WTC11 (cell line): ENCODE measurements at regions not wholly inside any gene's neighbourhood (a gene's known extent, or its start where the extent isn't known, plus 50 kb on each side); places are given as distances from the start of the nearest gene placed in this dataset.

Source experiments
- ATAC-seq: fragments of 200-7000 bp; cut with Tn5 transposase; 2 replicates; pipeline ENCODE4 v1.10.0; 2021; ENCODE audit warnings: mild to moderate bottlenecking, moderate library complexity
- CTCF ChIA-PET: fragments of 300-600 bp; sonication (Branson Sonifier 250); formaldehyde crosslinking; loops from one replicate; lab custom pipeline; 2021; ENCODE audit warnings: antibody characterized with exemption; lab: Charles Lee
- POLR2A ChIA-PET: fragments of 350-600 bp; sonication (Branson Sonifier 250); formaldehyde crosslinking; loops from one replicate; lab custom pipeline; 2021; ENCODE audit warnings: antibody characterized with exemption; lab: Charles Lee
- DNase-seq: peaks from one replicate; pipeline ENCODE4 v3.0.0; 2021; ENCODE audit warnings: low spot score
- H3K27ac Mint-ChIP-seq: 2 replicates; pipeline ENCODE4 v1.8.0; 2021; ENCODE audit warnings: mixed read lengths
- H3K27me3 Mint-ChIP-seq: 2 replicates; pipeline ENCODE4 v1.8.0; 2021; ENCODE audit warnings: low read depth, mild to moderate bottlenecking, moderate library complexity, mixed read lengths
- H3K36me3 Mint-ChIP-seq: 2 replicates; pipeline ENCODE4 v1.8.0; 2021; ENCODE audit warnings: mixed read lengths
- H3K4me1 Mint-ChIP-seq: 2 replicates; pipeline ENCODE4 v1.8.0; 2022; ENCODE audit warnings: mixed read lengths
- H3K4me3 Mint-ChIP-seq: 2 replicates; pipeline ENCODE4 v1.8.0; 2021; ENCODE audit warnings: mild to moderate bottlenecking, moderate library complexity, mixed read lengths
- H3K9me3 Mint-ChIP-seq: 2 replicates; pipeline ENCODE4 v1.8.0; 2021; ENCODE audit warnings: mixed read lengths
- AR ChIP-seq: fragments of 250-450 bp; sonication (Bioruptor Pico); IDR thresholded peaks from 2 replicates; pipeline ENCODE4 v1.9.0; 2021; ENCODE audit warnings: mild to moderate bottlenecking
- ATF1 ChIP-seq: sonication (generic); formaldehyde crosslinking; IDR thresholded peaks from 2 replicates; pipeline ENCODE4 v1.8.1; 2023; ENCODE audit warnings: mild to moderate bottlenecking, moderate library complexity, missing genetic modification reagents
- ATF2 ChIP-seq: sonication (generic); formaldehyde crosslinking; IDR thresholded peaks from 2 replicates; pipeline ENCODE4 v1.8.1; 2022; ENCODE audit warnings: low read depth, missing genetic modification reagents, borderline replicate concordance
- ATF3 ChIP-seq: sonication (generic); formaldehyde crosslinking; conservative IDR thresholded peaks from 2 replicates; pipeline ENCODE4 v1.8.1; 2022; ENCODE audit warnings: mild to moderate bottlenecking, missing genetic modification reagents
- ATF6 ChIP-seq: sonication (generic); formaldehyde crosslinking; IDR thresholded peaks from 2 replicates; pipeline ENCODE4 v1.8.1; 2023; ENCODE audit warnings: mild to moderate bottlenecking, missing genetic modification reagents
- CREB1 ChIP-seq: sonication (generic); formaldehyde crosslinking; IDR thresholded peaks from 2 replicates; pipeline ENCODE4 v1.8.0; 2023; ENCODE audit warnings: mild to moderate bottlenecking, missing genetic modification reagents
- ESRRA ChIP-seq: sonication (generic); formaldehyde crosslinking; IDR thresholded peaks from 2 replicates; pipeline ENCODE4 v1.8.1; 2022; ENCODE audit warnings: mild to moderate bottlenecking, missing genetic modification reagents, borderline replicate concordance
- FOXP4 ChIP-seq: sonication (generic); formaldehyde crosslinking; IDR thresholded peaks from 2 replicates; pipeline ENCODE4 v1.8.0; 2022; ENCODE audit warnings: mild to moderate bottlenecking, missing genetic modification reagents
- GTF2I ChIP-seq: fragments of 250-450 bp; sonication (Bioruptor Pico); conservative IDR thresholded peaks from 2 replicates; pipeline ENCODE4 v1.4.0; 2021; ENCODE audit warnings: mild to moderate bottlenecking
- JAZF1 ChIP-seq: fragments of 250-450 bp; sonication (Bioruptor Pico); IDR thresholded peaks from 2 replicates; pipeline ENCODE4 v1.9.0; 2021; ENCODE audit warnings: moderate library complexity, mild to moderate bottlenecking, inconsistent platforms
- JUN ChIP-seq: sonication (generic); formaldehyde crosslinking; IDR thresholded peaks from 2 replicates; pipeline ENCODE4 v1.8.0; 2023; ENCODE audit warnings: mild to moderate bottlenecking, missing genetic modification reagents
- MAX ChIP-seq: sonication (generic); formaldehyde crosslinking; IDR thresholded peaks from 2 replicates; pipeline ENCODE4 v1.8.0; 2022; ENCODE audit warnings: mild to moderate bottlenecking, missing genetic modification reagents
- MXD4 ChIP-seq: fragments of 250-450 bp; sonication (Bioruptor Pico); IDR thresholded peaks from 2 replicates; pipeline ENCODE4 v1.8.0; 2021; ENCODE audit warnings: mild to moderate bottlenecking, moderate library complexity, borderline replicate concordance
- MYBL2 ChIP-seq: sonication (generic); formaldehyde crosslinking; IDR thresholded peaks from 2 replicates; pipeline ENCODE4 v1.8.1; 2023; ENCODE audit warnings: mild to moderate bottlenecking, moderate library complexity, missing genetic modification reagents
- NFATC4 ChIP-seq: fragments of 250-450 bp; sonication (Bioruptor Pico); IDR thresholded peaks from 2 replicates; pipeline ENCODE4 v1.9.0; 2021; ENCODE audit warnings: mild to moderate bottlenecking
- NFE2L1 ChIP-seq: sonication (generic); formaldehyde crosslinking; IDR thresholded peaks from 2 replicates; pipeline ENCODE4 v1.8.1; 2023; ENCODE audit warnings: missing genetic modification reagents
- NR3C1 ChIP-seq: sonication (generic); formaldehyde crosslinking; conservative IDR thresholded peaks from 2 replicates; pipeline ENCODE4 v1.8.1; 2023; ENCODE audit warnings: low read depth, mild to moderate bottlenecking, missing genetic modification reagents
- OVOL2 ChIP-seq: fragments of 250-450 bp; sonication (Bioruptor Pico); IDR thresholded peaks from 2 replicates; pipeline ENCODE4 v1.9.0; 2021; ENCODE audit warnings: mild to moderate bottlenecking, borderline replicate concordance
- PREB ChIP-seq: sonication (generic); formaldehyde crosslinking; IDR thresholded peaks from 2 replicates; pipeline ENCODE4 v1.8.1; 2022; ENCODE audit warnings: mild to moderate bottlenecking, missing genetic modification reagents, moderate library complexity, borderline replicate concordance
- TP53 ChIP-seq: sonication (generic); formaldehyde crosslinking; IDR thresholded peaks from 2 replicates; pipeline ENCODE4 v1.8.1; 2023; ENCODE audit warnings: mild to moderate bottlenecking, missing genetic modification reagents
- ZBTB21 ChIP-seq: sonication (generic); formaldehyde crosslinking; IDR thresholded peaks from 2 replicates; pipeline ENCODE4 v1.8.1; 2023; ENCODE audit warnings: mild to moderate bottlenecking, missing genetic modification reagents, borderline replicate concordance
- ZNF232 ChIP-seq: sonication (generic); formaldehyde crosslinking; IDR thresholded peaks from 2 replicates; pipeline ENCODE4 v1.8.0; 2022; ENCODE audit warnings: mild to moderate bottlenecking, missing genetic modification reagents
- ZNF263 ChIP-seq: sonication (generic); formaldehyde crosslinking; IDR thresholded peaks from 2 replicates; pipeline ENCODE4 v1.8.1; 2022; ENCODE audit warnings: low read depth, mild to moderate bottlenecking, moderate library complexity, missing genetic modification reagents
- ZNF671 ChIP-seq: fragments of 250-450 bp; sonication (Bioruptor Pico); IDR thresholded peaks from 2 replicates; pipeline ENCODE4 v1.8.0; 2021; ENCODE audit warnings: mild to moderate bottlenecking

GRCh38 chr13:26468265-26468801, 89.2 kb upstream of the WASF3 start:
- H3K4me1 Mint-ChIP-seq: peaks cover 6% of the 10 kb centered on the region
- no peaks in the 10 kb centered on the region for H3K27me3 Mint-ChIP-seq
- no peak for TF ChIP-seq GTF2I (CRISPR knock-in tag)
- TF ChIP-seq CREB1 (CRISPR knock-in tag): no peak
- TF ChIP-seq ESRRA (CRISPR knock-in tag): no peak
- no peak for TF ChIP-seq PREB (CRISPR knock-in tag)
- TF ChIP-seq JAZF1 (CRISPR knock-in tag): no peak
- TF ChIP-seq MYBL2 (CRISPR knock-in tag): no peak
- TF ChIP-seq, all 79 proteins: peak for 0
- Mint-ChIP-seq H3K4me3 (no peak overlapping the region), H3K36me3 (no peaks in the 10 kb centered on the region), H3K9me3 (peaks cover 3% of the 10 kb centered on the region; the same call in 1 of the 2 replicates), H3K27ac (no peak overlapping the region)
- no peak for ATAC-seq
- no peak for DNase-seq
- ChIA-PET CTCF (no interaction called here), POLR2A (no interaction called here)

GRCh38 chr13:26469602-26470001, 87.9 kb upstream of the WASF3 start:
- Mint-ChIP-seq H3K27me3 (no peaks in the 10 kb centered on the region), H3K4me1 (peaks cover 16% of the 10 kb centered on the region), H3K27ac (no peak overlapping the region), H3K4me3 (no peak overlapping the region), H3K36me3 (no peaks in the 10 kb centered on the region), H3K9me3 (peaks cover 3% of the 10 kb centered on the region; the same call in 1 of the 2 replicates)
- DNase-seq (no peak), ATAC-seq (no peak)
- ChIA-PET POLR2A (no interaction called here), CTCF (no interaction called here)
- no peak for TF ChIP-seq MXD4
- TF ChIP-seq NFATC4 (CRISPR knock-in tag): no peak
- no peak for TF ChIP-seq ATF3
- TF ChIP-seq JUN (CRISPR knock-in tag): no peak
- no peak for TF ChIP-seq ATF2
- TF ChIP-seq ATF6: no peak
- no peak for TF ChIP-seq ATF1 (CRISPR knock-in tag)
- no peak for TF ChIP-seq TP53 (CRISPR knock-in tag)
- no peak for TF ChIP-seq MAX (CRISPR knock-in tag)
- no peak for TF ChIP-seq NR3C1 (CRISPR knock-in tag)
- TF ChIP-seq ZBTB21 (CRISPR knock-in tag): no peak
- no peak for TF ChIP-seq ZNF232
- no peak for TF ChIP-seq OVOL2
- no peak for TF ChIP-seq ZNF671 (CRISPR knock-in tag)

GRCh38 chr13:26471807-26472206, 85.7 kb upstream of the WASF3 start:
- DNase-seq: no peak
- ATAC-seq: no peak
- Mint-ChIP-seq H3K36me3 (no peaks in the 10 kb centered on the region), H3K4me3 (no peak overlapping the region), H3K27me3 (no peaks in the 10 kb centered on the region), H3K27ac (no peak overlapping the region), H3K4me1 (peaks cover 32% of the 10 kb centered on the region), H3K9me3 (peaks cover 2% of the 10 kb centered on the region; the same call in 1 of the 2 replicates)
- ChIA-PET POLR2A (no interaction called here), CTCF (no interaction called here)
- TF ChIP-seq TP53 (CRISPR knock-in tag): no peak
- TF ChIP-seq CREB1 (CRISPR knock-in tag): no peak
- no peak for TF ChIP-seq NR3C1 (CRISPR knock-in tag)
- TF ChIP-seq ZNF263: no peak
- TF ChIP-seq OVOL2: no peak
- TF ChIP-seq AR: no peak
- no peak for TF ChIP-seq NFE2L1 (CRISPR knock-in tag)
- TF ChIP-seq FOXP4 (CRISPR knock-in tag): no peak
- no peak for TF ChIP-seq ZNF671 (CRISPR knock-in tag)
